K562 (cell line): ENCODE measurements at regions not wholly inside any gene's neighbourhood (a gene's known extent, or its start where the extent isn't known, plus 50 kb on each side); places are given as distances from the start of the nearest gene placed in this dataset.

ENCODE experiments used
- ATAC-seq: fragments of 200-7000 bp; cut with Tn5 transposase; 3 replicates; pipeline ENCODE4 v1.9.1; 2020; ENCODE audit warnings: moderate library complexity
- BruUV-seq: library from RNA; stranded (reverse); fragments of 400-500 nt; replicated peaks from 2 replicates; lab custom pipeline; 2021; lab: Mats Ljungman, UMichigan
- CTCF ChIA-PET: fragments of 300-600 bp; formaldehyde crosslinking; extraction: SDS; loops from one replicate; lab custom pipeline; 2021; ENCODE audit warnings: low intra/inter-chr PET ratio; lab: Yijun Ruan, JAX
- POLR2A ChIA-PET: fragments of 300-600, 350-650 bp; sonication (Branson Sonifier 250); formaldehyde crosslinking; extraction: SDS; loops from one replicate; lab custom pipeline; 2021; ENCODE audit warnings: antibody characterized with exemption, inconsistent platforms; lab: Yijun Ruan, JAX
- DNase-seq, 4 experiments: peaks; one replicate each; pipeline versions ENCODE4 v3.0.0 to v3.0.0-alpha.2; 2011 to 2018; ENCODE audit warnings: low spot score in 3 of 4, mixed read lengths in 3 of 4; ENCODE audit errors: extremely low read depth in 1 of 4
- FAIRE-seq: peaks from 2 replicates; lab custom pipeline; 2011; peaks lifted over from hg19 to GRCh38; lab: Jason Lieb, UNC
- H2AFZ ChIP-seq: 2 replicates; pipeline ENCODE4 v1.6.0; 2011; ENCODE audit warnings: low read depth, low read length, control low read depth, inconsistent platforms
- H3K27ac ChIP-seq: fragments of 200-600 bp; 3 replicates; pipeline ENCODE4 v1.8.0; 2011; ENCODE audit warnings: low read depth, mild to moderate bottlenecking, control low read depth, inconsistent platforms, low read length, moderate library complexity, mixed read lengths; ENCODE audit errors: extremely low read depth
- H3K27me3 ChIP-seq, 2 experiments: fragments of 300-600 bp in 1 of 2; 2 replicates in 1 of 2; 3 replicates in 1 of 2; pipeline versions ENCODE4 v1.6.0 to v1.8.0; 2011; ENCODE audit warnings: inconsistent platforms in 2 of 2, low read length in 2 of 2, mild to moderate bottlenecking in 1 of 2, mixed read lengths in 1 of 2, moderate library complexity in 1 of 2; ENCODE audit not compliant: control insufficient read depth in 2 of 2, insufficient read depth in 2 of 2
- H3K36me3 ChIP-seq: fragments of 300-600 bp; 3 replicates; pipeline ENCODE4 v1.8.0; 2011; ENCODE audit warnings: mild to moderate bottlenecking, low read length, inconsistent platforms; ENCODE audit not compliant: control insufficient read depth, insufficient read depth
- H3K4me1 ChIP-seq, 2 experiments: fragments of 200-600 bp in 1 of 2; replicated peaks in 1 of 2; 2 replicates in 1 of 2; 3 replicates in 1 of 2; pipeline versions ENCODE4 v1.5.1 to v1.8.0; 2011; ENCODE audit warnings: inconsistent platforms in 2 of 2, low read length in 2 of 2, mild to moderate bottlenecking in 1 of 2, mixed read lengths in 1 of 2, moderate library complexity in 1 of 2; ENCODE audit not compliant: control insufficient read depth in 2 of 2, insufficient read depth in 2 of 2
- H3K4me2 ChIP-seq: 2 replicates; pipeline ENCODE4 v1.6.1; 2011; ENCODE audit warnings: low read length, control low read depth, inconsistent platforms, mixed read lengths; ENCODE audit not compliant: insufficient read depth
- H3K4me3 ChIP-seq: fragments of 200-600 bp; sonication (generic), shearing (Covaris generic); 2 replicates; pipeline ENCODE4 v1.5.1; 2016; ENCODE audit warnings: control low read depth, inconsistent platforms
- H3K79me2 ChIP-seq: fragments of 200-600 bp; 3 replicates; pipeline ENCODE4 v1.8.0; 2011; ENCODE audit warnings: low read length, inconsistent platforms; ENCODE audit not compliant: control insufficient read depth, insufficient read depth
- H3K9ac ChIP-seq, 2 experiments: 2 replicates each; pipeline versions ENCODE4 v1.6.0 to v1.6.1; 2011; ENCODE audit warnings: low read depth in 2 of 2, low read length in 2 of 2, control low read depth in 1 of 2, inconsistent platforms in 1 of 2, mild to moderate bottlenecking in 1 of 2, mixed read lengths in 1 of 2; ENCODE audit not compliant: insufficient read depth in 1 of 2
- H3K9me1 ChIP-seq: one replicate; pipeline ENCODE4 v1.6.0; 2011; ENCODE audit warnings: inconsistent platforms, mild to moderate bottlenecking, low read length, moderate library complexity; ENCODE audit not compliant: control insufficient read depth, insufficient read depth
- H3K9me3 ChIP-seq: replicated peaks from 2 replicates; pipeline ENCODE4 v1.5.1; 2011; ENCODE audit warnings: low read depth, low read length, inconsistent platforms; ENCODE audit not compliant: control insufficient read depth, insufficient read depth
- H4K20me1 ChIP-seq: replicated peaks from 2 replicates; pipeline ENCODE4 v1.6.1; 2011; ENCODE audit warnings: low read length, inconsistent platforms, mixed read lengths; ENCODE audit not compliant: control insufficient read depth, insufficient read depth
- OTX1 ChIP-seq: fragments of 450-650 bp; formaldehyde crosslinking; IDR thresholded peaks from 2 replicates; pipeline ENCODE4 v1.4.0; 2022; ENCODE audit warnings: mild to moderate bottlenecking
- PHTF2 ChIP-seq: fragments of 250-450 bp; sonication (Bioruptor Pico); IDR thresholded peaks from 2 replicates; pipeline ENCODE4 v1.5.0; 2021; ENCODE audit warnings: mild to moderate bottlenecking
- SMARCA5 ChIP-seq: fragments of 450-650 bp; IDR thresholded peaks from 2 replicates; pipeline ENCODE4 v1.6.1; 2016
- SMARCB1 ChIP-seq: IDR thresholded peaks from 2 replicates; pipeline ENCODE4 v1.6.1; 2011; ENCODE audit warnings: improper control_type of control experiment, low read depth; ENCODE audit not compliant: insufficient read length
- TBP ChIP-seq: optimal IDR thresholded peaks from 2 replicates; pipeline ENCODE3; 2011; ENCODE audit warnings: low read depth, low read length, improper control_type of control experiment
- ZFP1 ChIP-seq: fragments of 450-650 bp; formaldehyde crosslinking; IDR thresholded peaks from 2 replicates; pipeline ENCODE4 v1.4.0; 2020; ENCODE audit warnings: mild to moderate bottlenecking, mixed read lengths
- WGBS: fragments of 100-300 bp; shearing (Covaris generic); methylation state at CpG from one replicate; pipeline ENCODE4 v1.1.6; 2016; ENCODE audit warnings: low coverage, mixed read lengths; ENCODE audit not compliant: insufficient coverage; ENCODE audit errors: missing lambda C conversion rate; 5-methylcytosine and 5-hydroxymethylcytosine counted together
- in situ Hi-C: fragments of 300-500 bp; cut with MboI; formaldehyde crosslinking; loops from 4 replicates; pipeline ENCODE4 v1.15.0; 2018; ENCODE audit warnings: inconsistent platforms, mixed read lengths
- intact Hi-C: fragments of 100-400 bp; cut with micrococcal nuclease; formaldehyde crosslinking; loops from 2 replicates; pipeline ENCODE4 v1.14.2; 2022
- TF ChIP-seq, protein P1 (sequence below): fragments of 450-650 bp; IDR thresholded peaks from 2 replicates; pipeline ENCODE4 v1.6.1; 2018; ENCODE audit not compliant: partially characterized antibody
- TF ChIP-seq, protein P2 (sequence below), 2 experiments: IDR thresholded peaks in 1 of 2; conservative IDR thresholded peaks in 1 of 2; 2 replicates each; pipeline ENCODE4 v1.6.1; 2016; ENCODE audit warnings: low read depth in 2 of 2, mild to moderate bottlenecking in 1 of 2, missing compliant biosample characterization in 1 of 2, missing genetic modification characterization in 1 of 2, moderate library complexity in 1 of 2

DNA sequence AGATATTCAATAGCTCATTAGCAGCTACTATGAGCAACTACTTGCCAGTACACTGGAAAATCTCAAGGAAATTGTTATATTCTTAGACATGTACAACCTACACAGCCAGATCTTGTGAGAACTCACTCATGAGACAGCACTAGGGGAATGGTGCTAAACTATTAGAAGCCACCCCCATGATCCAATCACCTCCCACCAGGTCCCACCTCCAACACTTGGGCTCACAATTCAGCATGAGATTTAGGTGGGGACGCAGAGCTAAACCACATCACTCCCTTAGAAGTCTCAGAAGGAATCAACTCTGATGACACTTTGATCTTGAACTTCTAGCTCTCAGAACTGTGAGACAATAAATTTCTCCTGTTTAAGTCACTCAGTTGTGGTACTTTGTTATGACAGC is 418.3 kb upstream of the SPHKAP start (continued):
- TF ChIP-seq, protein P1, sequence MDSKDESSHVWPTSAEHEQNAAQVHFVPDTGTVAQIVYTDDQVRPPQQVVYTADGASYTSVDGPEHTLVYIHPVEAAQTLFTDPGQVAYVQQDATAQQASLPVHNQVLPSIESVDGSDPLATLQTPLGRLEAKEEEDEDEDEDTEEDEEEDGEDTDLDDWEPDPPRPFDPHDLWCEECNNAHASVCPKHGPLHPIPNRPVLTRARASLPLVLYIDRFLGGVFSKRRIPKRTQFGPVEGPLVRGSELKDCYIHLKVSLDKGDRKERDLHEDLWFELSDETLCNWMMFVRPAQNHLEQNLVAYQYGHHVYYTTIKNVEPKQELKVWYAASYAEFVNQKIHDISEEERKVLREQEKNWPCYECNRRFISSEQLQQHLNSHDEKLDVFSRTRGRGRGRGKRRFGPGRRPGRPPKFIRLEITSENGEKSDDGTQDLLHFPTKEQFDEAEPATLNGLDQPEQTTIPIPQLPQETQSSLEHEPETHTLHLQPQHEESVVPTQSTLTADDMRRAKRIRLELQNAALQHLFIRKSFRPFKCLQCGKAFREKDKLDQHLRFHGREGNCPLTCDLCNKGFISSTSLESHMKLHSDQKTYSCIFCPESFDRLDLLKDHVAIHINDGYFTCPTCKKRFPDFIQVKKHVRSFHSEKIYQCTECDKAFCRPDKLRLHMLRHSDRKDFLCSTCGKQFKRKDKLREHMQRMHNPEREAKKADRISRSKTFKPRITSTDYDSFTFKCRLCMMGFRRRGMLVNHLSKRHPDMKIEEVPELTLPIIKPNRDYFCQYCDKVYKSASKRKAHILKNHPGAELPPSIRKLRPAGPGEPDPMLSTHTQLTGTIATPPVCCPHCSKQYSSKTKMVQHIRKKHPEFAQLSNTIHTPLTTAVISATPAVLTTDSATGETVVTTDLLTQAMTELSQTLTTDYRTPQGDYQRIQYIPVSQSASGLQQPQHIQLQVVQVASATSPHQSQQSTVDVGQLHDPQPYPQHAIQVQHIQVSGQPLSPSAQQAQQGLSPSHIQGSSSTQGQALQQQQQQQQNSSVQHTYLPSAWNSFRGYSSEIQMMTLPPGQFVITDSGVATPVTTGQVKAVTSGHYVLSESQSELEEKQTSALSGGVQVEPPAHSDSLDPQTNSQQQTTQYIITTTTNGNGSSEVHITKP, result no peak
- no peak for TF ChIP-seq OTX1 (CRISPR knock-in tag)
- no peak for TF ChIP-seq PHTF2 (CRISPR knock-in tag)
- no peak for TF ChIP-seq ZFP1

DNA sequence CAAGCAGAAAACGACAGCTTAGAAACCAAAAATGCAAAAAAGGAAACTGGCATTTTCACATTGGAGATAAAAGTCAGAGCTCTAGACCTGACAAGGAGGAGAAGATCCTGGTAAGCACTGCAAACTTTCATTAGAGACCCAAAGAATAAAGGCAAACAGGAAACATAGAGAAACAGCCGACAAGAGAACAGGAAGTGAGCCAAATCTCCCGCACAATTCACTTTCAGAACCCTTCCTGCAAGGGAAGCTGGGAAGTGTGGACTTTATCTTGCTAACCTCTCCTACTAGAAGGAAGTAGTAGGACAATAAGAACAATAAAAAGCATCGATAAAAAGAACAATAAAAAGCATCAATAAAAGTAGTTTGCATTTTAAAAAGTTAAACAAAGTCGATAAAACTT is 417.8 kb upstream of the SPHKAP start:
- ChIA-PET CTCF (no interaction called here), POLR2A (no interaction called here)
- H3K27ac ChIP-seq, result no peak overlapping the region
- no peaks in the 10 kb centered on the region for H3K4me1 ChIP-seq
- whole genome bisulfite sequencing, result 0% methylated on average over 5 of the region's 5 CpGs
- no peak overlapping the region for H3K4me2 ChIP-seq
- no peaks in the 10 kb centered on the region for H3K27me3 ChIP-seq
- H3K9me1 ChIP-seq, result no peaks in the 10 kb centered on the region
- FAIRE-seq, result no peak
- intact Hi-C loops, result no loop called here
- H2AFZ ChIP-seq, result no peak overlapping the region
- DNase-seq, result no peak
- no peaks in the 10 kb centered on the region for H3K9me3 ChIP-seq
- in situ Hi-C loops, result no loop called here
- no TSS peak for BruUV-seq
- no peaks in the 10 kb centered on the region for H4K20me1 ChIP-seq
- H3K79me2 ChIP-seq, result no peaks in the 10 kb centered on the region
- H3K36me3 ChIP-seq, result no peaks in the 10 kb centered on the region
- no peak overlapping the region for H3K9ac ChIP-seq
- no peak overlapping the region for H3K4me3 ChIP-seq
- ATAC-seq, result no peak
- TF ChIP-seq TBP (no peak), SMARCA5 (no peak), SMARCB1 (no peak)
- TF ChIP-seq, protein P2, sequence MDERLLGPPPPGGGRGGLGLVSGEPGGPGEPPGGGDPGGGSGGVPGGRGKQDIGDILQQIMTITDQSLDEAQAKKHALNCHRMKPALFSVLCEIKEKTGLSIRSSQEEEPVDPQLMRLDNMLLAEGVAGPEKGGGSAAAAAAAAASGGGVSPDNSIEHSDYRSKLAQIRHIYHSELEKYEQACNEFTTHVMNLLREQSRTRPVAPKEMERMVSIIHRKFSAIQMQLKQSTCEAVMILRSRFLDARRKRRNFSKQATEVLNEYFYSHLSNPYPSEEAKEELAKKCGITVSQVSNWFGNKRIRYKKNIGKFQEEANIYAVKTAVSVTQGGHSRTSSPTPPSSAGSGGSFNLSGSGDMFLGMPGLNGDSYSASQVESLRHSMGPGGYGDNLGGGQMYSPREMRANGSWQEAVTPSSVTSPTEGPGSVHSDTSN (CRISPR knock-in tag; IDR thresholded peaks at IDR 0.05; ENCODE audit: low read depth), result no peak
- TF ChIP-seq, protein P2 (tag; conservative IDR thresholded peaks at IDR 0.05; ENCODE audit: low read depth), result no peak
